Stimulated activated CD4-positive, alpha-beta T cell treated with anti-CD3 and anti-CD28 coated beads, Interleukin-12 subunit alpha, Interleukin-12 subunit beta, amount 100 ng/mL, for 48 hours (primary cell): ENCODE measurements at regions not wholly inside any gene's neighbourhood (a gene's known extent, or its start where the extent isn't known, plus 50 kb on each side); places are given as distances from the start of the nearest gene placed in this dataset.
A peak's percentile ranks its signal among the peaks of the same experiment; 100 is the strongest.

Experiments used
- DNase-seq, 3 donors: peaks; one replicate each; pipeline ENCODE4 v3.0.0-alpha.2; 2020; ENCODE audit warnings: low read depth in 2 of 3, low spot score in 1 of 3

GRCh38 chr13:40272776-40273139 lies 393.7 kb downstream of the FOXO1 start:
- DNase-seq, result no peak

GRCh38 chr13:40273253-40274025 lies 393.0 kb downstream of the FOXO1 start:
- DNase-seq, result no peak

- DNase-seq, result no peak
Observed at GRCh38 chr13:40274103-40274502, 392.3 kb downstream of the FOXO1 start.

GRCh38 chr13:40275155-40275554 lies 391.3 kb downstream of the FOXO1 start:
- no peak for DNase-seq

- DNase-seq, result no peak
Observed at GRCh38 chr13:40275636-40276035, 390.8 kb downstream of the FOXO1 start.

GRCh38 chr13:40283666-40284065 lies 382.8 kb downstream of the FOXO1 start:
- no peak for DNase-seq

- no peak for DNase-seq
Observed at GRCh38 chr13:40285634-40286033, 380.8 kb downstream of the FOXO1 start.

GRCh38 chr13:40287428-40287827 lies 379.0 kb downstream of the FOXO1 start:
- no peak for DNase-seq

GRCh38 chr13:40288259-40288658 lies 378.2 kb downstream of the FOXO1 start:
- no peak for DNase-seq

GRCh38 chr13:40290758-40291157 lies 375.7 kb downstream of the FOXO1 start:
- no peak for DNase-seq

GRCh38 chr13:40292108-40292507 lies 374.3 kb downstream of the FOXO1 start:
- no peak for DNase-seq

- no peak for DNase-seq
Observed at GRCh38 chr13:40292536-40292935, 373.9 kb downstream of the FOXO1 start.

- DNase-seq, result no peak
Observed at GRCh38 chr13:40302351-40302750, 364.1 kb downstream of the FOXO1 start.

- DNase-seq, result no peak
Observed at GRCh38 chr13:40304391-40304790, 362.1 kb downstream of the FOXO1 start.

- peak; percentile 44 to 49 (median 45) for DNase-seq
Observed at GRCh38 chr13:40306817-40307216, 359.6 kb downstream of the FOXO1 start.

GRCh38 chr13:40309881-40310280 lies 356.6 kb downstream of the FOXO1 start:
- DNase-seq, result no peak

GRCh38 chr13:40311356-40312101 lies 354.9 kb downstream of the FOXO1 start:
- no peak for DNase-seq

- no peak for DNase-seq
Observed at GRCh38 chr13:40313269-40314200, 352.9 kb downstream of the FOXO1 start.

GRCh38 chr13:40315416-40316064 lies 350.9 kb downstream of the FOXO1 start:
- DNase-seq, result peak; percentile 21 to 30 (median 22)

GRCh38 chr13:40316301-40316700 lies 350.1 kb downstream of the FOXO1 start:
- DNase-seq, result peak; percentile 16 to 44 (median 28)

GRCh38 chr13:40317980-40318327 lies 348.5 kb downstream of the FOXO1 start:
- no peak for DNase-seq
